ENCODE measurements at regions not wholly inside any gene's neighbourhood (a gene's known extent, or its start where the extent isn't known, plus 50 kb on each side); places are given as distances from the start of the nearest gene placed in this dataset.

GRCh38 chr20:43781215-43781614 is 54.4 kb upstream of the GTSF1L start:
- POLR2A ChIA-PET: no interaction called here
- DNase-seq (ENCODE audit: low read depth, low spot score): no peak
- H3K9me3 ChIP-seq (ENCODE audit: control insufficient read depth, insufficient read depth, low read depth, low read length): no peaks in the 10 kb centered on the region
- no peak for TF ChIP-seq REST (IDR thresholded peaks at IDR 0.05; ENCODE audit: insufficient read depth in 1 of 2, low read depth in 2 of 2, low read length in 1 of 2)
- TF ChIP-seq CTCF (IDR thresholded peaks at IDR 0.05): no peak
- no peak for TF ChIP-seq TCF7L2 (IDR thresholded peaks at IDR 0.05; ENCODE audit: low read depth, low read length)
- TF ChIP-seq POLR2AphosphoS5 (IDR thresholded peaks at IDR 0.05; ENCODE audit: low read depth, low read length): no peak
- TF ChIP-seq SIN3A (IDR thresholded peaks at IDR 0.05; ENCODE audit: borderline replicate concordance, insufficient read depth, low read depth, low read length): no peak
- no TSS peak for BruUV-seq (replicated peaks)
- H3K4me1 ChIP-seq (ENCODE audit: control insufficient read depth, insufficient read depth, low read length): no peaks in the 10 kb centered on the region
- no peaks in the 10 kb centered on the region for H3K27me3 ChIP-seq (ENCODE audit: control insufficient read depth, insufficient read depth, low read length)
- CTCF ChIA-PET: no interaction called here
- no peaks in the 10 kb centered on the region for H3K36me3 ChIP-seq (ENCODE audit: control insufficient read depth, insufficient read depth, low read length)
- no peak overlapping the region for H3K27ac ChIP-seq (ENCODE audit: low read length)
- in situ Hi-C loops (cut with HindIII; ENCODE audit: low pct_unique_long_range_greater_than_20kb, low sequenced_read_pairs) (no loop called here), intact Hi-C loops (cut with micrococcal nuclease; ENCODE audit: unreplicated experiment) (no loop called here)
- ATAC-seq: no peak
- H3K4me3 ChIP-seq (ENCODE audit: low read depth in 2 of 2, low read length in 2 of 2): no peak overlapping the region

DNA sequence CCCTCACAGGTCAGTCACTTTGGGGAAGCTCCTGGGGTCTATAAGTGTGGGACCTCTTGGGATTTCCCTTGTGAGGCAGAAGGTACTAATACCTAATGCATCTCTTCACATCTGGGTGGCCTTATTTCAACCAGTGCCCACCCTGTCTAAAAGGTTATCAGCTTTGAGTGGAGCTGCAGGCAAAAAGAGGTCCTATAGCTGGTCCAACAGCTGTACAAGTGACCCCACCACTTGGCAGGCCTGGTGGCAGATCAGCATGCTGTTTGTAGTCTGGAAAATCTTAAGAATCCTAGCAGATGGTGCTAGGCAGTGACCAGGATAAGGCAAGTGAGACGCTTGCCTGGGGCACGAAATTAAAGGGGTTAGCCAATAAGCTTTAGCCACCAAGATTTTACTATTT is 51.6 kb upstream of the GTSF1L start:
- TF ChIP-seq TCF7L2 (IDR thresholded peaks at IDR 0.05; ENCODE audit: low read depth, low read length): no peak
- no peak for TF ChIP-seq CTCF (IDR thresholded peaks at IDR 0.05)
- TF ChIP-seq REST (IDR thresholded peaks at IDR 0.05; ENCODE audit: insufficient read depth in 1 of 2, low read depth in 2 of 2, low read length in 1 of 2): no peak
- TF ChIP-seq POLR2AphosphoS5 (IDR thresholded peaks at IDR 0.05; ENCODE audit: low read depth, low read length): no peak
- Histone ChIP-seq H3K4me3 (ENCODE audit: low read depth in 2 of 2, low read length in 2 of 2) (no peak overlapping the region), H3K27ac (ENCODE audit: low read length) (no peak overlapping the region), H3K4me1 (ENCODE audit: control insufficient read depth, insufficient read depth, low read length) (no peaks in the 10 kb centered on the region), H3K27me3 (ENCODE audit: control insufficient read depth, insufficient read depth, low read length) (0 out of 2 replicates have a peak, but pooled peaks cover 4% of the 10 kb centered on the region), H3K36me3 (ENCODE audit: control insufficient read depth, insufficient read depth, low read length) (no peaks in the 10 kb centered on the region), H3K9me3 (ENCODE audit: control insufficient read depth, insufficient read depth, low read depth, low read length) (no peaks in the 10 kb centered on the region)
- DNase-seq (ENCODE audit: low read depth, low spot score) (no peak), ATAC-seq (no peak)
- intact Hi-C loops (cut with micrococcal nuclease; ENCODE audit: unreplicated experiment): no loop called here
- ChIA-PET POLR2A (interaction anchor here (0.6 kb wide), 1 partner anchor 72 kb away, joined by 11 read pairs; no protein-coding TSS in a partner anchor), CTCF (no interaction called here)
- BruUV-seq (replicated peaks): no TSS peak
- in situ Hi-C loops (cut with HindIII; ENCODE audit: low pct_unique_long_range_greater_than_20kb, low sequenced_read_pairs): no loop called here

Measured in Panc1 (cell line).